Fibroblast of lung (primary cell): ENCODE measurements at regions not wholly inside any gene's neighbourhood (a gene's known extent, or its start where the extent isn't known, plus 50 kb on each side); places are given as distances from the start of the nearest gene placed in this dataset.
A peak's percentile ranks its signal among the peaks of the same experiment; 100 is the strongest.
"Not testable (repeated sequence)": the region's sequence is repeated elsewhere in the genome, so short reads cannot be mapped to it uniquely, and the experiment has no call there.

Experiments used
- DNase-seq, 2 donors: peaks; one replicate each; pipeline versions ENCODE4 v3.0.0 to v3.0.0-alpha.2; 2010; ENCODE audit warnings: low read depth in 2 of 2
- H2AFZ ChIP-seq: 2 replicates; pipeline ENCODE4 v1.5.1; 2012; ENCODE audit warnings: low read length, control low read depth, inconsistent platforms
- H3K27ac ChIP-seq: 2 replicates; pipeline ENCODE4 v1.5.1; 2011; ENCODE audit warnings: low read length, control low read depth; ENCODE audit not compliant: insufficient read depth
- H3K27me3 ChIP-seq: 2 replicates; pipeline ENCODE4 v1.5.1; 2011; ENCODE audit warnings: mild to moderate bottlenecking, low read length; ENCODE audit not compliant: control insufficient read depth, insufficient read depth
- H3K36me3 ChIP-seq: 2 replicates; pipeline ENCODE4 v1.5.1; 2011; ENCODE audit warnings: low read length; ENCODE audit not compliant: control insufficient read depth, insufficient read depth
- H3K4me1 ChIP-seq: 2 replicates; pipeline ENCODE4 v1.5.1; 2011; ENCODE audit warnings: low read length; ENCODE audit not compliant: control insufficient read depth, insufficient read depth; ENCODE audit errors: extremely low read depth
- H3K4me2 ChIP-seq: 2 replicates; pipeline ENCODE4 v1.5.1; 2011; ENCODE audit warnings: low read length, control low read depth; ENCODE audit not compliant: insufficient read depth; ENCODE audit errors: extremely low read depth
- H3K4me3 ChIP-seq, 4 experiments: fragments of 200-600 bp in 1 of 4; sonication (generic) in 1 of 4; replicated peaks in 1 of 4; 2 replicates each; pipeline ENCODE4 v1.5.1; 2011 to 2016; ENCODE audit warnings: low read length in 4 of 4, low read depth in 3 of 4, mild to moderate bottlenecking in 3 of 4, control low read depth in 2 of 4, inconsistent platforms in 1 of 4, mixed read lengths in 1 of 4; ENCODE audit not compliant: insufficient read depth in 1 of 4; ENCODE audit errors: control extremely low read depth in 1 of 4
- H3K79me2 ChIP-seq: 2 replicates; pipeline ENCODE4 v1.5.1; 2012; ENCODE audit warnings: mild to moderate bottlenecking, low read length, inconsistent platforms; ENCODE audit not compliant: control insufficient read depth, insufficient read depth
- H3K9ac ChIP-seq: 2 replicates; pipeline ENCODE4 v1.5.1; 2011; ENCODE audit warnings: mild to moderate bottlenecking, low read length, control low read depth; ENCODE audit not compliant: insufficient read depth
- H3K9me3 ChIP-seq: 2 replicates; pipeline ENCODE4 v1.5.1; 2012; ENCODE audit warnings: low read depth, low read length; ENCODE audit not compliant: control insufficient read depth, insufficient read depth
- H4K20me1 ChIP-seq: 2 replicates; pipeline ENCODE4 v1.5.1; 2011; ENCODE audit warnings: low read length; ENCODE audit not compliant: control insufficient read depth, insufficient read depth; ENCODE audit errors: extremely low read depth
- CTCF ChIP-seq, 2 donors: IDR thresholded peaks in 1 of 2; conservative IDR thresholded peaks in 1 of 2; 1 replicate in 1 of 2; 2 replicates in 1 of 2; pipeline ENCODE4 v1.5.1; 2011 to 2012; ENCODE audit warnings: low read length in 2 of 2, control low read depth in 1 of 2, inconsistent platforms in 1 of 2, low read depth in 1 of 2, mild to moderate bottlenecking in 1 of 2
- EZH2 ChIP-seq: IDR thresholded peaks from 2 replicates; pipeline ENCODE4 v1.5.1; 2012; ENCODE audit warnings: low read length, control low read depth, mild to moderate bottlenecking; ENCODE audit errors: missing control alignments

- not testable (repeated sequence) for H3K4me3 ChIP-seq, H3K27me3 ChIP-seq, H3K9ac ChIP-seq, H3K79me2 ChIP-seq, H3K9me3 ChIP-seq, H3K36me3 ChIP-seq, H2AFZ ChIP-seq, H3K4me2 ChIP-seq, H3K27ac ChIP-seq, H4K20me1 ChIP-seq, H3K4me1 ChIP-seq
- TF ChIP-seq CTCF (conservative IDR thresholded peaks at IDR 0.05 in 1 of 2, IDR thresholded peaks at IDR 0.05 in 1 of 2; ENCODE audit: low read depth in 1 of 2, low read length in 2 of 2), result peak in 1 of 2 donors; percentile 32
- peak; percentile 50 to 54 for DNase-seq
These were observed 178.5 kb downstream of the NPIPB11 start for GRCh38 chr16:29227751-29228663.

- H3K4me3 ChIP-seq, result no peak overlapping the region
- H2AFZ ChIP-seq, result no peak overlapping the region
- no peak overlapping the region for H3K9ac ChIP-seq
- peaks cover 9% of the 10 kb centered on the region for H3K4me1 ChIP-seq
- H3K9me3 ChIP-seq, result no peaks in the 10 kb centered on the region
- no peaks in the 10 kb centered on the region for H3K27me3 ChIP-seq
- no peak for DNase-seq
- TF ChIP-seq CTCF (conservative IDR thresholded peaks at IDR 0.05 in 1 of 2, IDR thresholded peaks at IDR 0.05 in 1 of 2; ENCODE audit: low read depth in 1 of 2, low read length in 2 of 2), result no peak
- TF ChIP-seq EZH2, result no peak
- H4K20me1 ChIP-seq, result no peaks in the 10 kb centered on the region
- no peaks in the 10 kb centered on the region for H3K36me3 ChIP-seq
- no peak overlapping the region for H3K27ac ChIP-seq
- no peak overlapping the region for H3K4me2 ChIP-seq
- H3K79me2 ChIP-seq, result no peaks in the 10 kb centered on the region
These were observed 179.7 kb downstream of the NPIPB11 start for GRCh38 chr16:29226782-29227181.

GRCh38 chr16:29224675-29225074 lies 181.8 kb downstream of the NPIPB11 start:
- H3K9ac ChIP-seq, H3K27me3 ChIP-seq, H3K4me2 ChIP-seq, H3K4me3 ChIP-seq, H3K9me3 ChIP-seq, DNase-seq, H4K20me1 ChIP-seq, H3K27ac ChIP-seq, H2AFZ ChIP-seq, H3K36me3 ChIP-seq, H3K79me2 ChIP-seq: not testable (repeated sequence)
- H3K4me1 ChIP-seq, result peaks cover 16% of the 10 kb centered on the region

- not testable (repeated sequence) for H3K9ac ChIP-seq, H3K27ac ChIP-seq, DNase-seq, H3K4me3 ChIP-seq, H2AFZ ChIP-seq, H3K9me3 ChIP-seq, H3K27me3 ChIP-seq, H3K79me2 ChIP-seq, H3K36me3 ChIP-seq, H4K20me1 ChIP-seq, H3K4me2 ChIP-seq
- H3K4me1 ChIP-seq, result peaks cover 18% of the 10 kb centered on the region
These were observed 183.9 kb downstream of the NPIPB11 start for GRCh38 chr16:29222615-29223014.

GRCh38 chr16:29222008-29222407 lies 184.5 kb downstream of the NPIPB11 start:
- H3K27ac ChIP-seq, result peak overlapping the region; percentile 54
- not testable (repeated sequence) for H3K36me3 ChIP-seq

More at GRCh38 chr16:29222008-29222407, 184.5 kb downstream of the NPIPB11 start:
- not testable (repeated sequence) for DNase-seq, H3K79me2 ChIP-seq, H4K20me1 ChIP-seq, H3K4me2 ChIP-seq, H3K9me3 ChIP-seq, H2AFZ ChIP-seq, H3K9ac ChIP-seq, H3K27me3 ChIP-seq, H3K4me3 ChIP-seq
- peaks cover 18% of the 10 kb centered on the region for H3K4me1 ChIP-seq
